GM21360 (cell line): ENCODE measurements at regions not wholly inside any gene's neighbourhood (a gene's known extent, or its start where the extent isn't known, plus 50 kb on each side); places are given as distances from the start of the nearest gene placed in this dataset.

ENCODE experiments used
- ATAC-seq: cut with Tn5 transposase; IDR thresholded peaks from one replicate; pipeline ENCODE4 v1.9.1; 2021; ENCODE audit warnings: mild to moderate bottlenecking, moderate library complexity; ENCODE audit not compliant: unreplicated experiment

DNA sequence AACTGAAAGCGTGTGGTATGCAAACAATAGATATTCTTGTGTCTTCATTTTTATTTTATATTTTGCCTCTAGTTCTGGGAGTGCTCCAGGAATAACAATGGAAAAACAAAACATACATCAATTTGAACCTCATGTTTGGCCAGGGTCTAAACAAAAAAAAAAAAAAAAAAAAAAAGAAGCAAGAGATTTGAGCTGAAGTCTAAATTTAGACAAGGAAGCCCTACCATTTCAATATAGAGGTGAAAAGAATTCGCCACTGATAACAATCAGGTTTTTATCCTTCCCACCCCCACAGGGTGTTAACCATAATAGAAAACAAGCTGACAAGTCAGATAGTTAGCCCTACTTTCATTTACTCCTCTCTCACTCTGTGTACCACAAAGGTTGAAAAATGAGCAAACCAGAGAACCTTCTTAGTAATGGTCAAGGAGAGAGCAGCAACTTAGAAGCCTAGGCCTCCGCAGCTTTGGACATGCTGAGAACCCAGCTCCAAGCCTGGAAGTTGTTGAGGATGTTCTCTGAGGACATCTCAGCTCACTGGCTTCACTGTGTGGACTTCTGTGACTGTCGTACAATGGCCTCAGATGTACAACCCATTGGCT lies 118.2 kb upstream of the HMHB1 start:
- no peak for ATAC-seq

GRCh38 chr5:143692342-143692741 lies 119.6 kb upstream of the HMHB1 start:
- no peak for ATAC-seq

- ATAC-seq, result no peak
Measured at GRCh38 chr5:143691945-143692290, 120.0 kb upstream of the HMHB1 start.

DNA sequence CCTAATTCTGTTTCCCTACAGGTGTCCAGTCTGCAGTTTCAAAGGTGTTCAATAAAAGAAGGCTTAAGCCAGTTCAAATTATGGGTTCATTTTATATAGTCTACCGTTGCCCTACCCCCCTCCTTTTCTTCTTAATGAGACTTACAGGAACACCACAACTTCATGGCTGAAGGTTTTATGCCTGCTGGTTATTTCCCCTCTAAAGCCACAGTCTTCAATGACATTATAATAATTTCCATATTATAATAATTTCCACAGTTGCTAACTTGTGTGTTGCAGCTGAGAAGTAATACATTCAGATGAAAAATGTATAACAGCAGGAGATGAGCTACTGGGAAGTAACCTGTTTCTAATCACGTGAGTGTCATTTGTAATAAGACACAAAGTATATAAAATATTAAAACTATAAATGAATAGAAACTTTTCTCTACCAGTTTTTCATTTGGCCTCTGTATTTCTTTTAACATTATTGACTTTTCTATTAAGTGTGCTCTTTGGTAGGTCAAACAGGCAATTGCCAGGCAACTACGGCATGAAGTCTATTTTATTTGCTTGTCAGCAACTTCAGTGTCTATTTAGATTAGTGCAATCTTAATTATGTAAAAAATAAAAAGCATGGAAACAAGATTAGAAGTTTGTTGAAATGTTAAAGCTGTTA lies 120.5 kb upstream of the HMHB1 start:
- no peak for ATAC-seq

GRCh38 chr5:143687604-143688003 lies 124.4 kb upstream of the HMHB1 start:
- no peak for ATAC-seq

DNA sequence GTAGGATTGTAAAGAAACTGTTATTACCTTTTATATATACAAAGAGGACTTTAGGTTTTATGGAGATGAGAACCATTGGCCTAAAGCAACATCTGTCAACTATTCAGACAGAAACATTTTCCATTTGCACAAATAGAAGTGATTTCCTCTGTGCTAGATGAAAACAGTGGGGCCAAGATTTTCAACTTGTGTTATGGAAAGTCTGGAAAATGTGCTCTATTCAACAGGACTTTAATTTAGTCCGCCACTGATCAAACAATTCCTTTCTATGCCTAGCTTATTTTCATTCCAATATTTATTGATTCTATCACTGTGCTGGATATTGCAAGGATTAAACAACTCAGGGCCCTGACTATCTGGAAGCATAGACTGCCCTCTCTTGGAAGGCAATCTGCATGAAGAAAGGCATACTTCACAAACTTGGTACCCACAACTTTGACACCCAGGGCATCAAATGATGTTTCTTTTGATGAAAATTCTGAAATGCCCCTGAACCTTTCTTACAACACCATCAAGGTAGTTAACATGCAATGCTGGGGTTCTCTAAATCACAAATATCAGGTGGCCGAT lies 126.6 kb upstream of the HMHB1 start:
- no peak for ATAC-seq

- no peak for ATAC-seq
Measured at GRCh38 chr5:143683459-143683858, 128.5 kb upstream of the HMHB1 start.

DNA sequence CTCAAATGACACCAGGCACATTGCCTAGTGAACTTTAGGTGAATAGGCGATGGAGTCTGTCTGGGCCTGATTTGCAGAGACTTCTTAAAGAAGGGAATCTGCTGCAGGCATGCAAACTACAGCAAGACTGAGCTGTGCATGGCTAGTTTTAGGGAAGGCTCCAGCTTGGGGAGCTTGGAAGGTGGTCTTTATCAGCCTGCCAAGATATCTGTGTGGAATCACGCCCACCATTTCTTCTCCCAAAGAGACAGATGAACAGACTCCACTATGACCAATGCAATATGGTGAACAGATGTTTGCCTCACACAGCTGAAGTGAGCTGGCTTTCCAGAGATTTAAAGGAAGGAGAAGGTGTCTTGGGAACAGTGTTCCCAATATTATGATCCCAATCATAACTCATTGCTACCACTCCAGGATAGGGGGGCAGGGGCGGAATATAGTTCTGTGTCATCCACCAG lies 129.0 kb upstream of the HMHB1 start:
- no peak for ATAC-seq

DNA sequence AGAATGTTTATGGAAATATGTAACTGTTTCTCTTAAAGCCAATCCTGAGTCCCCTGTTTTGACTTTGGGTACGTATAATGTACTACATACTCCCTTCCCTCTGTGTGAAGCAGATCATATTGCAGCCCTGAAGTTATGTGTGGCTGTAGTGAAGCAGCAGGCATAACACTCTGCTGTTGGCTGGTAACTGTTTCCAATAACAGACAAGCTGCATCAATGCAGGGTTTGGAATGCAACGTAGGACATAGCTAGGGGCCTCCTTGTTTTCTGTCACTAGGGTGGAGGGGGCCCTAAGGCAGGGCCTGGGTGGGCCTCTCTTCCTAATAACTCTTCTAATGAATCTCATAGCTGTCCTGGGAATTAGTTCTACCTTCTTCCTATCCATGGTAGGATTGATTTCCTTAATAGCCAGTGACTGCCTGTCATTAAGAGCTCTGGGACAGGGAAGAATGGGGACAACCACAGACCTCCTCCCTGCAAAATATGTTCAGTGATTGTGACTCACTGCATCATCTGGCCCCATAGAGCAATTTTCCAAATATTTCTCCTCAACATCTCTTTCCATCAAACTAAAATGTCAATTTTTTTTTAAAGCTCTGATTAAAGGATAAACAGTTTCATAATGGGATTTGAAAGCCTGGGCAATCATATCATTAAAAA lies 129.6 kb upstream of the HMHB1 start:
- no peak for ATAC-seq

DNA sequence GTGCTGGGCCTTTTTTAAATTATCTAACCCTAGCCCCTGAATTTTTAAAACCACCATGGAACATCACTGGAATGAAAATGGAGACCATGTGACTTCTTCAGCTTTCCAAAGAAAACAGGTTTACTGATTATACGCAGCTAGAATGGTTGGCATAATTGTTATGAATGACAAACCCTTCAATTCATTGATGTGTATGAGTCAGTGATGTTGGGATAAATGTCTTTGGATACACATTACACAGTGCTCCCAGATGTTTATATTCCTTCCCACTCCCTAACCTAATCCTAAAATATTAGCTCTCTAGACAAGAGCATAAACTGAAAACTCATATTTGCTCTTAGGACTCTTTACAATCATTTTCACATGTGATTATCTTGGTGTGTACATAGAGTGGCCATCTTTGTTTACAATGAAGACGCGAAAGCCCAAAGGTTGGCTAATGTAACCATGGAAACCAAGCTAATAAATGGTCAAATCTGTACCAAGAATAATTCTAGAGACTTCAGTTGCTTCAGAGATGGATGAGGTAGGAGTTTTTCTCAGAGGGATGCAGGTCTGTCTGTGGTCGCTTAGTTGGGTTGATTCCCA lies 131.2 kb upstream of the HMHB1 start:
- no peak for ATAC-seq

- no peak for ATAC-seq
Measured at GRCh38 chr5:143679777-143680176, 132.2 kb upstream of the HMHB1 start.

- no peak for ATAC-seq
Measured at GRCh38 chr5:143678148-143678905, 133.6 kb upstream of the HMHB1 start.

DNA sequence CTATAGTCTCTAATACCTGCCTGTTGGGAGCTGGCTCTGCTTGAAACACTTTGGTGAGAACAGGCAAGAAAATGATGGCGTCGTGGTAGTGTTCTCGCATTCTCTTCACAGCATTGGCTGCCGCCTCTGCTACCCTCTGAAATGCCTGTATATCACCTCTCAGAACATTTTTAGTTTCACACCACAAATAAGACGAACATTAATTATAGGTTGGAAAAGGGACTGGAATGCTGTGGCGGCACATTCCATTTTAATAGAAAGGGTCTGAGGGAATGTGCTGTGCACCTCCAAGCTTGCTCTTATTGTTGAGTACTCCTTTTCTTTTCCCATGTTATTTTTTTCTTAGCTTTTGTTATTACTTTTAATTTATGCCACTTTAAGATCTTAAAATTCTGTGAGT lies 134.6 kb upstream of the HMHB1 start:
- ATAC-seq, result no peak

DNA sequence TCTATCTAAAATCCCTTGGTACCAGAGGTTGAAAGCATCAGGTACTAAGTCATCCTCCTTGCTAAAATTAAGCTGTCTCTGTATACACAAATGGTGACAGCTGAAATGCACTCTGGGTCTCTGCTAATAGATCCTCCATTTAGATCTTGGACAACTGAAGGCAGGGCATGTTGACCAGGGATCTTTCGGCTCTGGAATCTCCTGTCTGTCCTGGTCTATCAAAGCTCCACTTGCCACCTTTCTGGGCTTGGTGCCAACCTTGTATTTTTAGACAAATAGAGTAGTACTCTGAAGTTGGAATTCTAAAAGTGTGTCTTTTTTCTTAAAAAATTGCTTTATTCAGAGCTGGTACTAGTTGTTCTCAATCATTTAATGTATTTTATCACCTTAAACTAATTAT lies 135.2 kb upstream of the HMHB1 start:
- no peak for ATAC-seq

DNA sequence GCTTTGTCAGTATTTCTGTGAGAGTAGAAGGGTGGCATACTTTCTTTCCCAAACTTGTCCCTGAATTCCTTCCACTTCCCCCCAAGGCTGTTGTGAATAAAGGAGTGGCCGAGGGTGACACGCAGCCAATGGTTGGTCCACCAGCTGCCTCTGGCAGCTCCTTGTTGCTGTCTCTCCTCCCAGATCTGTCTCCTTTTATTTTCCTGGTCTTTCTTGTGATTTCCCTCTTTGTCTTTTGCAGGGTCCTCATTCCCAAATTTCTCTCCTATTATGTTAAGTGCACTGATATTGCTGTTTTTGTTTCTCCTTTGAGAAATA lies 137.5 kb upstream of the HMHB1 start:
- no peak for ATAC-seq

DNA sequence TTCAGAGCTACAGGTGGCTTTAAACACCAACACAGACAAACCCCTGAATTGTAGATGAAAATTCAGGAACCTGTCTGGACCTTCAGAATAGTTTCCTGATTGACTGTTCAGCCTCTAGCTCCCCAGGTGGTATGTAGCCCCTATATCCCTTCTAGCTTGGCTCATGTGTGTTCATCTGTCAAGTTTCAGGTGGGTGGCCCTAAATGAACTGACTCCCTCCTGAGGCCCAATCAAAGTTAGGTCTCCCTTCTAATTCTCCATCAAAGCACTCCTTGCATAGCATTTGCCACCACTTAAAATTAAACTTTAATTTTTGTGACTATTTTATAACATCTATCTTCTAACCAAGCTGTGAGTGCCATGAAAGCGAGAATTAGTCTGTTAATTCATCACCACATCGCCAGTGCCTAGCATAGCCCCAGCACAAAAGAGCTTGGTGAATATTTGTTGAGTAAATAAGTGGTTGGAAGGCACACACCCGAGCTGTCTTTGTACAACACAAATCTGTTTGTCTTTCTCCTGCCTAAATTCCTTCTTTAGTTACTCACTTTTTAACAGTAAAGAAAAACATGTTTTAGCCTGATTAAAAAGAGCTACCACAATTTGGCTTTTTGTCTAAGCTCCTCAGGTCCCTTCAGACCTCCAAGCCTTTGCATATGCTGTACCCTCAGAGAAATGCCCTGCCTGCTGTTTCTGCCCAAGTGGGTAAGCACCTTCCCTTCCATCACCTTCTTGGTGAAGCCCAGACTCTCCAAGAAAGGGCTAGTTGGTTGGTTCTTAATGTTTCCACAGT lies 138.1 kb upstream of the HMHB1 start:
- ATAC-seq, result no peak

DNA sequence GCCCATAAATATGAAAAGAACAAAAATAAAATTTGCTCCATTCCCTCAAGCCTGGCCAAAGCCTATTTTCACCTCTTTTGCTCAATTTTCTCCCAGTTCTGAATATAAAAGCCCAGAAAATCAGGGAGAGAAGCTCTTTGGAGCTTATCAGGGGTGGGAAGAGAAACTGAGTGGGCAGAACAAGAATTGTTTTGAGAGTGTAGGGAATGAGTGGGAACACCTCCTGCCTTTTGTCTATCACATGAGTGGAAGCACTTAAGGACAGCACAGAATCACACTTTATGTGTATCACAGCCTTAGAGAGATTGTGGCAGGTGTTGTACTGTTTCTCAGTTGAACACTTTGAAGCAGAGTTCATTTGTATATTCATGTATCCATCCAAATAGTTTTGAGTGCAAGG lies 139.2 kb upstream of the HMHB1 start:
- ATAC-seq, result no peak

DNA sequence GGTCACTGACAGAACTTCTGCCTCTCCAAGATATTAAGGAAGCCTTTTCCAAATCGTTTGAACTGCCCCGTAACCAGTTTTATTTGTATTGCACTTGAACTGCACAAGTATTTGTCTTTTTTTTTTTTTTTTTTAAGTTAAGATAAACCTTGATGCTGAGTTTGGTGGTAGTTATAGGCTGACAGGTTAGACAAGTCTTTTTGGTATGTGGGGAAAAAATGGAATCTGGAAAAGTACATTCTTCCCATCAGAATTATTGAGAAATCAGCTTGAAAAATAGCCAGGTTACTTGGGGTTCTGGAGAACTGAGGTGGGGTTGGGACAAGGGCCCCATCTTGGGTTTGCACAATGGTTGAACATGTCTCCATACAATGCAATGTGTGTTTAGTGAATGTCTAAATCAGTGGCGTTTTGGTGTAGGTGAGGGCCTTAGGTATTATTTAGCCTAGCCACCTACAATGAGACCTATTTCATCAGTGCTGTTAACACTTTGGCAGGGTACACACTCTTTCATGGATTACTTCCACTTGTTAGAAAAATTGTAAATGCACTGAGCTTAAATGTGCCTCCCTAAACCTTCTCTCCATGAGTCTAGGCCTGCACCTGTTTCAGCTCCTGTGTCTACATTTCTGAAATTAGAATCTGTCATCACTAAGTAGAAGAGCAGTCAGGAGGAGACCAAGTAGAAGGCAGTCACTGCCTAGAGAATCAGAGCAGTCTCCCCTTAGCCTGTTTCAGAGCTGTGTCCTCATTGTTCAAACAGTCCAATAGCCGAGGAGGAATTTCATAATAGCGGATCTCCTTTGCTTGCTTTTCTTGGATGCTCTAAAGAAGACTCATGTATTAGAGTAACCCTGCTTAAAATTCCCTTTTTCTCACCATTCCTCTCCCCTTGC lies 140.0 kb upstream of the HMHB1 start:
- ATAC-seq, result no peak

DNA sequence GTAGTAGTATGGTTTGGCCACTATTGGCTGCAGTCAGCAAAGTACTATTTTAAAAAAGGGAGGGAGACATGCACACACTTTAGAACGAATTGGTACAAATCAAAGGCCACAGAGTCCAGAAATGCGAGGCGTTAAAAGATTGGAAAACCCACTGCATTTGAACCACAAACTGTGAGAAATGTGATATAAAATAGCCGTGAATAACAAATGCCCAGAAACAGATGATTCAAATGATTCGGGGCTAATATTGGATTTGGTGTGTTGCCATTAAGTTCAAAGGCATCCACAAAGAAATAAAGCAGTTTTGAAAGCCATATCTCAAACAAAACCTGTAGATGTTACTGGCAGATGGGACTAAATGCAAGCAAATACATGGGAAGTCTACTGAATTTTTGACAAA lies 140.9 kb upstream of the HMHB1 start:
- no peak for ATAC-seq
